ENCODE measurements at regions not wholly inside any gene's neighbourhood (a gene's known extent, or its start where the extent isn't known, plus 50 kb on each side); places are given as distances from the start of the nearest gene placed in this dataset.
A peak's percentile ranks its signal among the peaks of the same experiment; 100 is the strongest.

GRCh38 chr10:107665459-107665858 lies 501.0 kb upstream of the SORCS1 start:
- Histone ChIP-seq H3K36me3 (no peaks in the 10 kb centered on the region), H3K9me3 (no peaks in the 10 kb centered on the region), H3K4me1 (no peaks in the 10 kb centered on the region), H3K27me3 (no peaks in the 10 kb centered on the region), H3K27ac (no peak overlapping the region), H3K4me3 (no peak overlapping the region)
- intact Hi-C loops (cut with DNase I; ENCODE audit: low total_unique reads): no loop called here
- no peak for DNase-seq
- no peak for TF ChIP-seq CTCF (IDR thresholded peaks at IDR 0.05)

- no peak for DNase-seq
- Histone ChIP-seq H3K4me1 (peaks cover 0 to 7% (median 0%) of the 10 kb centered on the region in 4 donors), H3K27me3 (no peaks in the 10 kb centered on the region), H3K36me3 (no peaks in the 10 kb centered on the region), H3K4me3 (no peak overlapping the region), H3K9me3 (no peaks in the 10 kb centered on the region), H3K27ac (no peak overlapping the region)
- no peak for TF ChIP-seq CTCF (IDR thresholded peaks at IDR 0.05)
- intact Hi-C loops (cut with DNase I; ENCODE audit: low total_unique reads): no loop called here
These were observed 493.3 kb upstream of the SORCS1 start for GRCh38 chr10:107657851-107658250.

- H3K4me3 ChIP-seq: no peak overlapping the region
- no peaks in the 10 kb centered on the region for H3K9me3 ChIP-seq
- intact Hi-C loops (cut with DNase I; ENCODE audit: low total_unique reads): no loop called here
- H3K27me3 ChIP-seq: no peaks in the 10 kb centered on the region
- DNase-seq: no peak
- no peaks in the 10 kb centered on the region for H3K36me3 ChIP-seq
- peaks cover 0 to 7% (median 0%) of the 10 kb centered on the region in 4 donors for H3K4me1 ChIP-seq
- no peak overlapping the region for H3K27ac ChIP-seq
- TF ChIP-seq CTCF (IDR thresholded peaks at IDR 0.05): no peak
These were observed 492.4 kb upstream of the SORCS1 start for GRCh38 chr10:107656932-107657331.

- no peaks in the 10 kb centered on the region for H3K27me3 ChIP-seq
- H3K9me3 ChIP-seq: no peaks in the 10 kb centered on the region
- intact Hi-C loops (cut with DNase I; ENCODE audit: low total_unique reads): no loop called here
- TF ChIP-seq CTCF (IDR thresholded peaks at IDR 0.05): no peak
- H3K4me1 ChIP-seq: peaks cover 0 to 7% (median 0%) of the 10 kb centered on the region in 4 donors
- H3K36me3 ChIP-seq: no peaks in the 10 kb centered on the region
- no peak overlapping the region for H3K27ac ChIP-seq
- H3K4me3 ChIP-seq: peak overlapping the region; percentile 14 to 39
- no peak for DNase-seq
These were observed 489.4 kb upstream of the SORCS1 start for GRCh38 chr10:107653832-107654287.

- no peaks in the 10 kb centered on the region for H3K36me3 ChIP-seq
- no peaks in the 10 kb centered on the region for H3K9me3 ChIP-seq
- intact Hi-C loops (cut with DNase I; ENCODE audit: low total_unique reads): no loop called here
- DNase-seq: no peak
- no peak overlapping the region for H3K4me3 ChIP-seq
- TF ChIP-seq CTCF (IDR thresholded peaks at IDR 0.05): no peak
- no peak overlapping the region for H3K27ac ChIP-seq
- H3K4me1 ChIP-seq: peaks cover 0 to 7% (median 0%) of the 10 kb centered on the region in 4 donors
- no peaks in the 10 kb centered on the region for H3K27me3 ChIP-seq
These were observed 486.4 kb upstream of the SORCS1 start for GRCh38 chr10:107650939-107651338.

- no peak for TF ChIP-seq CTCF (IDR thresholded peaks at IDR 0.05)
- no peak overlapping the region for H3K4me3 ChIP-seq
- H3K36me3 ChIP-seq: no peaks in the 10 kb centered on the region
- no peaks in the 10 kb centered on the region for H3K9me3 ChIP-seq
- no peak overlapping the region for H3K27ac ChIP-seq
- H3K27me3 ChIP-seq: no peaks in the 10 kb centered on the region
- no peak for DNase-seq
- intact Hi-C loops (cut with DNase I; ENCODE audit: low total_unique reads): no loop called here
- H3K4me1 ChIP-seq: peaks cover 0 to 7% (median 0%) of the 10 kb centered on the region in 4 donors
These were observed 484.7 kb upstream of the SORCS1 start for GRCh38 chr10:107649249-107649648.
